GM18873 (cell line): ENCODE measurements at regions not wholly inside any gene's neighbourhood (a gene's known extent, or its start where the extent isn't known, plus 50 kb on each side); places are given as distances from the start of the nearest gene placed in this dataset.
"Not testable (repeated sequence)": the region's sequence is repeated elsewhere in the genome, so short reads cannot be mapped to it uniquely, and the experiment has no call there.

Source experiments
- ATAC-seq: cut with Tn5 transposase; IDR thresholded peaks from one replicate; pipeline ENCODE4 v1.9.1; 2021; ENCODE audit warnings: mild to moderate bottlenecking, moderate library complexity, moderate number of reproducible peaks; ENCODE audit not compliant: unreplicated experiment, low FRiP score

GRCh38 chr2:129378186-129378585, 601.3 kb upstream of the RAB6C start:
- ATAC-seq = no peak

GRCh38 chr2:129379411-129379810, 600.1 kb upstream of the RAB6C start:
- ATAC-seq = no peak

GRCh38 chr2:129381789-129382188, 597.7 kb upstream of the RAB6C start:
- no peak for ATAC-seq

GRCh38 chr2:129388870-129389269, 590.6 kb upstream of the RAB6C start:
- ATAC-seq = no peak

GRCh38 chr2:129393816-129394215, 585.6 kb upstream of the RAB6C start:
- ATAC-seq = no peak

GRCh38 chr2:129396980-129397599, 582.4 kb upstream of the RAB6C start:
- no peak for ATAC-seq

GRCh38 chr2:129400826-129401225, 578.6 kb upstream of the RAB6C start:
- no peak for ATAC-seq

- ATAC-seq = no peak
Observed at GRCh38 chr2:129402076-129402475, 577.4 kb upstream of the RAB6C start.

- no peak for ATAC-seq
Observed at GRCh38 chr2:129404000-129404685, 575.3 kb upstream of the RAB6C start.

GRCh38 chr2:129408570-129408969, 570.9 kb upstream of the RAB6C start:
- ATAC-seq = no peak

- not testable (repeated sequence) for ATAC-seq
Observed at GRCh38 chr2:129417041-129417440, 562.4 kb upstream of the RAB6C start.

- ATAC-seq = no peak
Observed at GRCh38 chr2:129422028-129422427, 557.4 kb upstream of the RAB6C start.

- no peak for ATAC-seq
Observed at GRCh38 chr2:129428086-129428660, 551.3 kb upstream of the RAB6C start.

- no peak for ATAC-seq
Observed at GRCh38 chr2:129430911-129431310, 548.6 kb upstream of the RAB6C start.

GRCh38 chr2:129431881-129432280, 547.6 kb upstream of the RAB6C start:
- no peak for ATAC-seq

GRCh38 chr2:129436809-129437208, 542.7 kb upstream of the RAB6C start:
- no peak for ATAC-seq

- ATAC-seq = no peak
Observed at GRCh38 chr2:129437725-129438124, 541.7 kb upstream of the RAB6C start.

- ATAC-seq = no peak
Observed at GRCh38 chr2:129438501-129439057, 540.9 kb upstream of the RAB6C start.

- no peak for ATAC-seq
Observed at GRCh38 chr2:129439406-129440302, 539.8 kb upstream of the RAB6C start.

- ATAC-seq = no peak
Observed at GRCh38 chr2:129441610-129442009, 537.9 kb upstream of the RAB6C start.
